Cerebellar nuclear complex (tissue), 1 donor: ENCODE measurements at regions not wholly inside any gene's neighbourhood (a gene's known extent, or its start where the extent isn't known, plus 50 kb on each side); places are given as distances from the start of the nearest gene placed in this dataset.

Experiments used
- DNase-seq, 2 experiments: peaks; one replicate each; lab custom pipeline; 2025; lab: John Stamatoyannopoulos, UW

GRCh38 chr14:25993830-25994229 is 604.0 kb downstream of the NOVA1 start:
- DNase-seq, result no peak

- no peak for DNase-seq
Measured at GRCh38 chr14:25988536-25988935, 609.3 kb downstream of the NOVA1 start.

- DNase-seq, result no peak
Measured at GRCh38 chr14:25955772-25956171, 642.1 kb downstream of the NOVA1 start.

- DNase-seq, result no peak
Measured at GRCh38 chr14:25953532-25954139, 644.2 kb downstream of the NOVA1 start.

- DNase-seq, result no peak
Measured at GRCh38 chr14:25945746-25946145, 652.1 kb downstream of the NOVA1 start.

GRCh38 chr14:25944020-25944419 is 653.8 kb downstream of the NOVA1 start:
- no peak for DNase-seq

- no peak for DNase-seq
Measured at GRCh38 chr14:25943329-25943728, 654.5 kb downstream of the NOVA1 start.

- no peak for DNase-seq
Measured at GRCh38 chr14:25942090-25942489, 655.7 kb downstream of the NOVA1 start.

- DNase-seq, result no peak
Measured at GRCh38 chr14:25933731-25934130, 664.1 kb downstream of the NOVA1 start.

GRCh38 chr14:25929881-25930615 is 667.8 kb downstream of the NOVA1 start:
- no peak for DNase-seq

GRCh38 chr14:25911831-25912230 is 686.0 kb downstream of the NOVA1 start:
- DNase-seq, result no peak

- no peak for DNase-seq
Measured at GRCh38 chr14:25909045-25909747, 688.6 kb downstream of the NOVA1 start.

- DNase-seq, result no peak
Measured at GRCh38 chr14:25908277-25909044, 689.4 kb downstream of the NOVA1 start.

GRCh38 chr14:25904446-25904845 is 693.4 kb downstream of the NOVA1 start:
- no peak for DNase-seq

GRCh38 chr14:25899197-25899596 is 698.6 kb downstream of the NOVA1 start:
- DNase-seq, result no peak

- no peak for DNase-seq
Measured at GRCh38 chr14:25896777-25897176, 701.1 kb downstream of the NOVA1 start.

- DNase-seq, result no peak
Measured at GRCh38 chr14:25895740-25896139, 702.1 kb downstream of the NOVA1 start.

GRCh38 chr14:25887251-25887878 is 710.5 kb downstream of the NOVA1 start:
- DNase-seq, result no peak

- no peak for DNase-seq
Measured at GRCh38 chr14:25884657-25885056, 713.2 kb downstream of the NOVA1 start.

GRCh38 chr14:25882899-25883298 is 714.9 kb downstream of the NOVA1 start:
- DNase-seq, result no peak

GRCh38 chr14:25875475-25875874 is 722.4 kb downstream of the NOVA1 start:
- DNase-seq, result no peak

GRCh38 chr14:25869854-25870253 is 728.0 kb downstream of the NOVA1 start:
- DNase-seq, result no peak
